ENCODE measurements at regions not wholly inside any gene's neighbourhood (a gene's known extent, or its start where the extent isn't known, plus 50 kb on each side); places are given as distances from the start of the nearest gene placed in this dataset.

DNA sequence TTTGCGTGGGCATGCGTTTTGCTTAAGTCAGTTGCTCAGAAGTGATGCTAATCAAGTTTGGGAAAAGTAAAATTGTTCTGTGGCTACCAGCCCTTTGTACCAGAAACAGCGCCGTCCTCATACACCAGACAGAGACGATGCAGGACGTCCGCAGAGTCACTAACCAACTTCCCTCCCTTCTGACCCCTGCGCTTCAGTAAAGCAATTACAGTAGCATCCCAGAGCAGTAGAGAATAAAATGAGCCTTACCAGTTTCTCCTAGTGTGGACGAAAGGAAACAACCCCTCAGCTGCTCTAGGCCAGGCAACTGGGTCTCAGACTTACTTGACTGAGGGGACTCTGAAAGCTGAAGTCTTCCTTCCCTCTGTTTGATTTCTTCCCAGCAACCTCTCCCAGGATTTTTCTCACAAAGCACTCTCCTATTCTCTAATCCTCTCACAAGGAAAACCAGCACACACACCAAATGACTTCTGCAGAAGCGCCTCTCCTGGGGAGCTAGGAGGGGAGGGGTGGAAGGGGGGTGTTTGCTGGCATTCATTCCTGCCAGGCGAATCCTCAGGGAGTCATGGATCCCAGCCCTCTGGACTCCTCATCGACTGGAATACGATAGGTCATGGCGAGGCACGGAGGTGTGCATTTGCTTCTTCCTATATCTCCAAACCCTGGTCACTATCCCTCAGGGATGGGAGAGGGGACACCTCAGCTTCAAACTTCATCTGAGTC lies 56.0 kb upstream of the MID1 start (continued):
- TF ChIP-seq, protein P1, sequence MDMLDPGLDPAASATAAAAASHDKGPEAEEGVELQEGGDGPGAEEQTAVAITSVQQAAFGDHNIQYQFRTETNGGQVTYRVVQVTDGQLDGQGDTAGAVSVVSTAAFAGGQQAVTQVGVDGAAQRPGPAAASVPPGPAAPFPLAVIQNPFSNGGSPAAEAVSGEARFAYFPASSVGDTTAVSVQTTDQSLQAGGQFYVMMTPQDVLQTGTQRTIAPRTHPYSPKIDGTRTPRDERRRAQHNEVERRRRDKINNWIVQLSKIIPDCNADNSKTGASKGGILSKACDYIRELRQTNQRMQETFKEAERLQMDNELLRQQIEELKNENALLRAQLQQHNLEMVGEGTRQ (IDR thresholded peaks at IDR 0.05; ENCODE audit: low read length), result no peak
- TF ChIP-seq JUND (IDR thresholded peaks at IDR 0.05; ENCODE audit: low read length), result no peak
